H9 (cell line): ENCODE measurements at regions not wholly inside any gene's neighbourhood (a gene's known extent, or its start where the extent isn't known, plus 50 kb on each side); places are given as distances from the start of the nearest gene placed in this dataset.

Source experiments
- DNase-seq: peaks from one replicate; pipeline ENCODE4 v3.0.0-alpha.2; 2017
- H2AFZ ChIP-seq: one replicate; pipeline ENCODE4 v1.6.1; 2013; ENCODE audit warnings: mild to moderate bottlenecking, low read length, control low read depth, moderate library complexity
- H2AK5ac ChIP-seq: 2 replicates; pipeline ENCODE4 v1.6.1; 2013; ENCODE audit warnings: low read length, control low read depth, mixed read lengths; ENCODE audit not compliant: insufficient read length
- H2BK120ac ChIP-seq: one replicate; pipeline ENCODE4 v1.6.1; 2013; ENCODE audit warnings: low read depth, mild to moderate bottlenecking, low read length, control low read depth, inconsistent platforms; ENCODE audit not compliant: poor library complexity, severe bottlenecking
- H2BK12ac ChIP-seq: 2 replicates; pipeline ENCODE4 v1.6.1; 2013; ENCODE audit warnings: low read length, control low read depth, mixed read lengths, low read depth; ENCODE audit not compliant: insufficient read length
- H2BK15ac ChIP-seq: 2 replicates; pipeline ENCODE4 v1.6.1; 2013; ENCODE audit warnings: low read depth, low read length, control low read depth
- H2BK20ac ChIP-seq: one replicate; pipeline ENCODE4 v1.6.1; 2013; ENCODE audit warnings: low read depth, mild to moderate bottlenecking, low read length, control low read depth, inconsistent platforms; ENCODE audit not compliant: poor library complexity, severe bottlenecking
- H2BK5ac ChIP-seq: 2 replicates; pipeline ENCODE4 v1.6.1; 2013; ENCODE audit warnings: low read length, control low read depth, mixed read lengths; ENCODE audit not compliant: insufficient read length
- H3K14ac ChIP-seq: 2 replicates; pipeline ENCODE4 v1.6.1; 2013; ENCODE audit warnings: low read length, control low read depth; ENCODE audit not compliant: insufficient read depth
- H3K18ac ChIP-seq: 2 replicates; pipeline ENCODE4 v1.6.1; 2013; ENCODE audit warnings: low read depth, mild to moderate bottlenecking, mixed read lengths, low read length, control low read depth; ENCODE audit not compliant: insufficient read length
- H3K23ac ChIP-seq: 2 replicates; pipeline ENCODE4 v1.6.1; 2013; ENCODE audit warnings: low read length, control low read depth, mixed read lengths, low read depth; ENCODE audit not compliant: insufficient read length
- H3K23me2 ChIP-seq: 2 replicates; pipeline ENCODE4 v1.6.1; 2013; ENCODE audit warnings: low read depth, mild to moderate bottlenecking, mixed read lengths, low read length, control low read depth; ENCODE audit not compliant: insufficient read length, poor library complexity, severe bottlenecking
- H3K27ac ChIP-seq: 2 replicates; pipeline ENCODE4 v1.5.1; 2013; ENCODE audit warnings: low read length, control low read depth, mixed read lengths, low read depth; ENCODE audit not compliant: insufficient read length
- H3K27me3 ChIP-seq: 2 replicates; pipeline ENCODE4 v1.6.1; 2013; ENCODE audit warnings: low read length, control low read depth, inconsistent platforms; ENCODE audit not compliant: insufficient read depth
- H3K4ac ChIP-seq: 2 replicates; pipeline ENCODE4 v1.6.1; 2013; ENCODE audit warnings: low read depth, mild to moderate bottlenecking, control low read depth, inconsistent platforms, low read length, moderate library complexity
- H3K4me1 ChIP-seq: 2 replicates; pipeline ENCODE4 v1.6.1; 2013; ENCODE audit warnings: low read length, control low read depth, inconsistent platforms; ENCODE audit not compliant: insufficient read depth
- H3K4me2 ChIP-seq: 2 replicates; pipeline ENCODE4 v1.6.1; 2013; ENCODE audit warnings: low read length, control low read depth, mixed read lengths; ENCODE audit not compliant: insufficient read length, insufficient read depth
- H3K56ac ChIP-seq: 2 replicates; pipeline ENCODE4 v1.6.1; 2013; ENCODE audit warnings: low read depth, mild to moderate bottlenecking, mixed read lengths, low read length, control low read depth; ENCODE audit not compliant: insufficient read length
- H3K79me1 ChIP-seq: 2 replicates; pipeline ENCODE4 v1.6.1; 2013; ENCODE audit warnings: low read depth, mild to moderate bottlenecking, moderate library complexity, low read length, control low read depth, inconsistent platforms; ENCODE audit not compliant: insufficient read depth, poor library complexity, severe bottlenecking
- H3K79me2 ChIP-seq: 2 replicates; pipeline ENCODE4 v1.6.1; 2013; ENCODE audit warnings: low read length, control low read depth, inconsistent platforms; ENCODE audit not compliant: insufficient read depth
- H3K9ac ChIP-seq: 2 replicates; pipeline ENCODE4 v1.6.1; 2013; ENCODE audit warnings: low read length, control low read depth, mixed read lengths; ENCODE audit not compliant: insufficient read length; ENCODE audit errors: extremely low read depth
- H3K9me3 ChIP-seq: one replicate; pipeline ENCODE4 v1.6.1; 2013; ENCODE audit warnings: low read depth, low read length, inconsistent platforms; ENCODE audit not compliant: control insufficient read depth
- H3T11ph ChIP-seq: one replicate; pipeline ENCODE4 v1.6.1; 2013; ENCODE audit warnings: mild to moderate bottlenecking, low read length, control low read depth, inconsistent platforms
- H4K20me1 ChIP-seq: one replicate; pipeline ENCODE4 v1.6.1; 2013; ENCODE audit not compliant: control insufficient read depth, insufficient read length, insufficient read depth
- H4K5ac ChIP-seq: 2 replicates; pipeline ENCODE4 v1.6.1; 2013; ENCODE audit warnings: low read depth, mild to moderate bottlenecking, mixed read lengths, low read length, control low read depth; ENCODE audit not compliant: insufficient read length
- H4K8ac ChIP-seq: replicated peaks from 2 replicates; pipeline ENCODE4 v1.6.1; 2013; ENCODE audit warnings: low read length, control low read depth, mixed read lengths, low read depth; ENCODE audit not compliant: insufficient read length
- H4K91ac ChIP-seq: 2 replicates; pipeline ENCODE4 v1.6.1; 2013; ENCODE audit warnings: low read depth, mild to moderate bottlenecking, moderate library complexity, mixed read lengths, low read length, control low read depth; ENCODE audit not compliant: insufficient read length
- H3K27ac Mint-ChIP-seq, 3 experiments: 2 replicates in 2 of 3; 3 replicates in 1 of 3; pipeline ENCODE4 v1.8.0; 2020 to 2021; ENCODE audit warnings: mixed read lengths in 3 of 3, mild to moderate bottlenecking in 1 of 3, moderate library complexity in 1 of 3
- H3K27me3 Mint-ChIP-seq: 2 replicates; pipeline ENCODE4 v1.8.0; 2021; ENCODE audit warnings: low read depth, mild to moderate bottlenecking, moderate library complexity, mixed read lengths
- H3K36me3 Mint-ChIP-seq, 3 experiments: 2 replicates in 2 of 3; 3 replicates in 1 of 3; pipeline ENCODE4 v1.8.0; 2020 to 2021; ENCODE audit warnings: low read depth in 3 of 3, mixed read lengths in 3 of 3; ENCODE audit not compliant: insufficient read depth in 1 of 3
- H3K4me1 Mint-ChIP-seq, 2 experiments: 2 replicates each; pipeline ENCODE4 v1.8.0; 2020; ENCODE audit warnings: mixed read lengths in 2 of 2
- H3K4me3 Mint-ChIP-seq, 2 experiments: 2 replicates in 1 of 2; 3 replicates in 1 of 2; pipeline ENCODE4 v1.8.0; 2020 to 2021; ENCODE audit warnings: mild to moderate bottlenecking in 2 of 2, mixed read lengths in 2 of 2, moderate library complexity in 1 of 2
- H3K9me3 Mint-ChIP-seq, 2 experiments: 2 replicates in 1 of 2; 3 replicates in 1 of 2; pipeline ENCODE4 v1.8.0; 2020; ENCODE audit warnings: mild to moderate bottlenecking in 2 of 2, mixed read lengths in 2 of 2, moderate library complexity in 1 of 2
- CTCF ChIP-seq: fragments of 200-600 bp; sonication (generic); conservative IDR thresholded peaks from 3 replicates; pipeline ENCODE4 v1.8.0; 2021; ENCODE audit warnings: antibody characterized with exemption, mild to moderate bottlenecking
- WGBS: extraction: QIAGEN DNeasy Blood & Tissue Kit; methylation state at CpG from one replicate; pipeline ENCODE4 v1.1.7; 2013; ENCODE audit warnings: missing lambda C conversion rate, low lambda C conversion rate, mixed read lengths; ENCODE audit not compliant: insufficient read length; ENCODE audit errors: extremely low coverage; 5-methylcytosine and 5-hydroxymethylcytosine counted together

- H3T11ph ChIP-seq = no peak overlapping the region
- Mint-ChIP-seq H3K36me3 (peaks cover 0 to 2% (median 0%) of the 10 kb centered on the region in 3 experiments; a peak in 3 of 7 replicates), H3K9me3 (peaks cover 0 to 5% of the 10 kb centered on the region in 2 experiments; a peak in 2 of 5 replicates)
These were observed 195.7 kb upstream of the GK2 start for GRCh38 chr4:79603681-79604080.

More at GRCh38 chr4:79603681-79604080, 195.7 kb upstream of the GK2 start:
- no peak overlapping the region for H3K9ac ChIP-seq
- no peak for DNase-seq
- no peak overlapping the region for H2BK120ac ChIP-seq
- H3K56ac ChIP-seq = no peak overlapping the region
- WGBS = no CpG with 5 or more reads among the region's 5 CpGs
- Mint-ChIP-seq H3K4me1 (no peaks in the 10 kb centered on the region), H3K4me3 (no peak overlapping the region), H3K27me3 (no peaks in the 10 kb centered on the region), H3K27ac (no peak overlapping the region)
- no peak overlapping the region for H2BK5ac ChIP-seq
- no peak overlapping the region for H2BK12ac ChIP-seq
- H3K18ac ChIP-seq = no peak overlapping the region
- no peak overlapping the region for H3K4ac ChIP-seq
- H2AK5ac ChIP-seq = no peak overlapping the region
- H3K23ac ChIP-seq = no peak overlapping the region
- no peaks in the 10 kb centered on the region for H3K9me3 ChIP-seq
- no peak for TF ChIP-seq CTCF
- H3K14ac ChIP-seq = no peak overlapping the region
- H3K23me2 ChIP-seq = no peaks in the 10 kb centered on the region
- H3K4me2 ChIP-seq = no peak overlapping the region
- H4K20me1 ChIP-seq = no peaks in the 10 kb centered on the region
- no peak overlapping the region for H2AFZ ChIP-seq
- no peaks in the 10 kb centered on the region for H3K27me3 ChIP-seq
- no peaks in the 10 kb centered on the region for H3K79me2 ChIP-seq
- no peaks in the 10 kb centered on the region for H3K4me1 ChIP-seq
- H3K27ac ChIP-seq = no peak overlapping the region
- no peak overlapping the region for H4K5ac ChIP-seq
- no peak overlapping the region for H2BK15ac ChIP-seq
- H4K91ac ChIP-seq = no peak overlapping the region
- H4K8ac ChIP-seq = no peak overlapping the region
- H2BK20ac ChIP-seq = no peak overlapping the region
- H3K79me1 ChIP-seq = no peaks in the 10 kb centered on the region
